ENCODE measurements at regions not wholly inside any gene's neighbourhood (a gene's known extent, or its start where the extent isn't known, plus 50 kb on each side); places are given as distances from the start of the nearest gene placed in this dataset.

- intact Hi-C loops (cut with micrococcal nuclease): no loop called here
These were observed 155.1 kb upstream of the WSCD2 start for GRCh38 chr12:107973950-107974349.

- intact Hi-C loops (cut with micrococcal nuclease): no loop called here
These were observed 152.8 kb upstream of the WSCD2 start for GRCh38 chr12:107976331-107976730.

- intact Hi-C loops (cut with micrococcal nuclease): no loop called here
These were observed 150.9 kb upstream of the WSCD2 start for GRCh38 chr12:107978201-107978600.

GRCh38 chr12:107978641-107979040, 150.4 kb upstream of the WSCD2 start:
- intact Hi-C loops (cut with micrococcal nuclease): no loop called here

- intact Hi-C loops (cut with micrococcal nuclease): no loop called here
These were observed 145.2 kb upstream of the WSCD2 start for GRCh38 chr12:107983756-107984472.

GRCh38 chr12:107984973-107985372, 144.1 kb upstream of the WSCD2 start:
- intact Hi-C loops (cut with micrococcal nuclease): no loop called here

- intact Hi-C loops (cut with micrococcal nuclease): no loop called here
These were observed 142.9 kb upstream of the WSCD2 start for GRCh38 chr12:107986183-107986582.

- intact Hi-C loops (cut with micrococcal nuclease): loop anchor here (5.0 to 10.0 kb wide), 2 partner anchors 204 to 522 kb away; no protein-coding TSS in a partner anchor
These were observed 138.8 kb upstream of the WSCD2 start for GRCh38 chr12:107990325-107990724.

GRCh38 chr12:107992029-107992428, 137.1 kb upstream of the WSCD2 start:
- intact Hi-C loops (cut with micrococcal nuclease): loop anchor here (5.0 to 10.0 kb wide), 2 partner anchors 203 to 520 kb away; no protein-coding TSS in a partner anchor

- intact Hi-C loops (cut with micrococcal nuclease): loop anchor here (5.0 to 10.0 kb wide), 2 partner anchors 202 to 519 kb away; no protein-coding TSS in a partner anchor
These were observed 136.1 kb upstream of the WSCD2 start for GRCh38 chr12:107992870-107993451.

GRCh38 chr12:107998863-107999262, 130.2 kb upstream of the WSCD2 start:
- intact Hi-C loops (cut with micrococcal nuclease): loop anchor here (10.0 kb wide), 1 partner anchor 196 kb away; no protein-coding TSS in a partner anchor

GRCh38 chr12:108000111-108000510, 129.0 kb upstream of the WSCD2 start:
- intact Hi-C loops (cut with micrococcal nuclease): no loop called here

GRCh38 chr12:108004319-108004718, 124.8 kb upstream of the WSCD2 start:
- intact Hi-C loops (cut with micrococcal nuclease): no loop called here

GRCh38 chr12:108008163-108008905, 120.8 kb upstream of the WSCD2 start:
- intact Hi-C loops (cut with micrococcal nuclease): no loop called here

GRCh38 chr12:108009442-108010070, 119.5 kb upstream of the WSCD2 start:
- intact Hi-C loops (cut with micrococcal nuclease): no loop called here

GRCh38 chr12:108016022-108016564, 113.0 kb upstream of the WSCD2 start:
- intact Hi-C loops (cut with micrococcal nuclease): no loop called here

GRCh38 chr12:108017472-108018057, 111.5 kb upstream of the WSCD2 start:
- intact Hi-C loops (cut with micrococcal nuclease): no loop called here

GRCh38 chr12:108019862-108020261, 109.2 kb upstream of the WSCD2 start:
- intact Hi-C loops (cut with micrococcal nuclease): no loop called here

- intact Hi-C loops (cut with micrococcal nuclease): no loop called here
These were observed 107.9 kb upstream of the WSCD2 start for GRCh38 chr12:108021141-108021540.

GRCh38 chr12:108021949-108022522, 107.1 kb upstream of the WSCD2 start:
- intact Hi-C loops (cut with micrococcal nuclease): no loop called here

All from T-helper 2 cell treated with Interferon-gamma antibody and Interleukin-4, amounts not matched to agents 100 ng/mL and 5 ng/mL, for 36 hours (primary cell).